CD4-positive, alpha-beta T cell (primary cell): ENCODE measurements at regions not wholly inside any gene's neighbourhood (a gene's known extent, or its start where the extent isn't known, plus 50 kb on each side); places are given as distances from the start of the nearest gene placed in this dataset.

Experiments
- ATAC-seq: fragments of 200-7000 bp; cut with Tn5 transposase; one replicate; pipeline ENCODE4 v1.10.0; 2022; ENCODE audit warnings: mild to moderate bottlenecking; ENCODE audit not compliant: poor library complexity
- CTCF ChIA-PET: fragments of 350-600 bp; sonication (Branson Sonifier 250); formaldehyde crosslinking; loops from one replicate; lab custom pipeline; 2021; ENCODE audit warnings: antibody characterized with exemption, inconsistent platforms; lab: Charles Lee
- POLR2A ChIA-PET: fragments of 350-600 bp; sonication (Branson Sonifier 250); formaldehyde crosslinking; loops from one replicate; lab custom pipeline; 2021; ENCODE audit warnings: antibody characterized with exemption, inconsistent platforms; lab: Charles Lee
- DNase-seq, 14 experiments: peaks; one replicate each; pipeline ENCODE4 v3.0.0-alpha.2; 2013 to 2020; ENCODE audit warnings: mixed read lengths in 2 of 14
- H3K27ac ChIP-seq, 2 donors: one replicate each; pipeline versions ENCODE4 v1.5.1 to v1.7.0; 2013; ENCODE audit warnings: low read length in 2 of 2, low read depth in 1 of 2, mild to moderate bottlenecking in 1 of 2
- H3K27me3 ChIP-seq, 2 experiments: 1 replicate in 1 of 2; 2 replicates in 1 of 2; pipeline versions ENCODE4 v1.6.1 to v1.7.0; 2013; ENCODE audit warnings: low read length in 2 of 2, control low read depth in 1 of 2, mild to moderate bottlenecking in 1 of 2, moderate library complexity in 1 of 2; ENCODE audit not compliant: insufficient read depth in 2 of 2, control insufficient read depth in 1 of 2
- H3K36me3 ChIP-seq: one replicate; pipeline ENCODE4 v1.6.1; 2013; ENCODE audit warnings: low read length, control low read depth; ENCODE audit not compliant: insufficient read depth
- H3K4me1 ChIP-seq: one replicate; pipeline ENCODE4 v1.6.1; 2013; ENCODE audit warnings: low read length, control low read depth; ENCODE audit not compliant: insufficient read depth
- H3K4me3 ChIP-seq: one replicate; pipeline ENCODE4 v1.5.1; 2013; ENCODE audit warnings: mild to moderate bottlenecking, low read length, moderate library complexity
- H3K9me3 ChIP-seq, 2 experiments: 1 replicate in 1 of 2; 2 replicates in 1 of 2; pipeline versions ENCODE4 v1.6.1 to v1.7.0; 2013; ENCODE audit warnings: low read length in 2 of 2, mild to moderate bottlenecking in 2 of 2, control low read depth in 1 of 2, moderate library complexity in 1 of 2; ENCODE audit not compliant: control insufficient read depth in 1 of 2, insufficient read depth in 1 of 2
- H3K27ac Mint-ChIP-seq: one replicate; pipeline ENCODE4 v1.8.0; 2020; ENCODE audit warnings: mixed read lengths
- H3K27me3 Mint-ChIP-seq: one replicate; pipeline ENCODE4 v1.8.0; 2021; ENCODE audit warnings: mixed read lengths
- H3K36me3 Mint-ChIP-seq: one replicate; pipeline ENCODE4 v1.8.0; 2021; ENCODE audit warnings: low read depth, mixed read lengths
- H3K4me1 Mint-ChIP-seq: one replicate; pipeline ENCODE4 v1.8.0; 2021; ENCODE audit warnings: low read depth, mixed read lengths
- H3K4me3 Mint-ChIP-seq: one replicate; pipeline ENCODE4 v1.8.0; 2020; ENCODE audit warnings: mild to moderate bottlenecking, mixed read lengths
- H3K9me3 Mint-ChIP-seq: one replicate; pipeline ENCODE4 v1.8.0; 2020; ENCODE audit warnings: mixed read lengths
- CTCF ChIP-seq: fragments of 200-600 bp; IDR thresholded peaks from one replicate; pipeline ENCODE4 v1.8.0; 2022; ENCODE audit warnings: antibody characterized with exemption, mild to moderate bottlenecking
- intact Hi-C, 2 experiments: fragments of 100-400 bp; cut with DNase I in 1 of 2; cut with micrococcal nuclease in 1 of 2; formaldehyde crosslinking; loops; one replicate each; pipeline versions ENCODE4 v1.15.1 to v1.9.0; 2023 to 2025; cut with DNase I, micrococcal nuclease

GRCh38 chr17:33977729-33978514 lies 277.2 kb upstream of the CCL2 start:
- Histone ChIP-seq H3K9me3 (no peaks in the 10 kb centered on the region), H3K4me1 (no peaks in the 10 kb centered on the region), H3K36me3 (no peaks in the 10 kb centered on the region), H3K4me3 (no peak overlapping the region), H3K27ac (no peak overlapping the region), H3K27me3 (peaks cover 0 to 4% of the 10 kb centered on the region in 2 experiments)
- H3K9me3 Mint-ChIP-seq, result no peaks in the 10 kb centered on the region
- H3K27ac Mint-ChIP-seq, result no peak overlapping the region
- TF ChIP-seq CTCF, result no peak
- DNase-seq (no peak), ATAC-seq (no peak)
- H3K36me3 Mint-ChIP-seq, result no peaks in the 10 kb centered on the region
- ChIA-PET CTCF (no interaction called here), POLR2A (no interaction called here)
- no peaks in the 10 kb centered on the region for H3K4me1 Mint-ChIP-seq
- intact Hi-C loops, result no loop called here
- no peaks in the 10 kb centered on the region for H3K27me3 Mint-ChIP-seq
- no peak overlapping the region for H3K4me3 Mint-ChIP-seq

GRCh38 chr17:33978889-33979288 lies 276.2 kb upstream of the CCL2 start:
- no peaks in the 10 kb centered on the region for H3K9me3 Mint-ChIP-seq
- no peak overlapping the region for H3K4me3 Mint-ChIP-seq
- intact Hi-C loops, result no loop called here
- ChIA-PET POLR2A (no interaction called here), CTCF (no interaction called here)
- Histone ChIP-seq H3K9me3 (no peaks in the 10 kb centered on the region), H3K27me3 (peaks cover 0 to 4% of the 10 kb centered on the region in 2 experiments), H3K36me3 (no peaks in the 10 kb centered on the region), H3K27ac (no peak overlapping the region), H3K4me1 (no peaks in the 10 kb centered on the region), H3K4me3 (no peak overlapping the region)
- no peaks in the 10 kb centered on the region for H3K36me3 Mint-ChIP-seq
- ATAC-seq (no peak), DNase-seq (no peak)
- H3K27ac Mint-ChIP-seq, result no peak overlapping the region
- no peaks in the 10 kb centered on the region for H3K4me1 Mint-ChIP-seq
- H3K27me3 Mint-ChIP-seq, result no peaks in the 10 kb centered on the region
- no peak for TF ChIP-seq CTCF

GRCh38 chr17:33980193-33980592 lies 274.9 kb upstream of the CCL2 start:
- no peak overlapping the region for H3K4me3 Mint-ChIP-seq
- ATAC-seq (no peak), DNase-seq (no peak)
- no peak overlapping the region for H3K27ac ChIP-seq
- no peak for TF ChIP-seq CTCF
- ChIA-PET CTCF (no interaction called here), POLR2A (interaction anchor here (0.6 kb wide), 1 partner anchor 1008 kb away, joined by 4 read pairs; no protein-coding TSS in a partner anchor)
- no peak overlapping the region for H3K4me3 ChIP-seq
- H3K4me1 Mint-ChIP-seq, result no peaks in the 10 kb centered on the region
- H3K4me1 ChIP-seq, result no peaks in the 10 kb centered on the region
- no peaks in the 10 kb centered on the region for H3K9me3 Mint-ChIP-seq
- no peak overlapping the region for H3K27ac Mint-ChIP-seq
- no peaks in the 10 kb centered on the region for H3K36me3 ChIP-seq
- H3K27me3 ChIP-seq, result no peaks in the 10 kb centered on the region
- H3K9me3 ChIP-seq, result no peaks in the 10 kb centered on the region
- H3K36me3 Mint-ChIP-seq, result no peaks in the 10 kb centered on the region
- no peaks in the 10 kb centered on the region for H3K27me3 Mint-ChIP-seq
- intact Hi-C loops, result no loop called here
